ENCODE measurements at regions not wholly inside any gene's neighbourhood (a gene's known extent, or its start where the extent isn't known, plus 50 kb on each side); places are given as distances from the start of the nearest gene placed in this dataset.
"Not testable (repeated sequence)": the region's sequence is repeated elsewhere in the genome, so short reads cannot be mapped to it uniquely, and the experiment has no call there.

DNA sequence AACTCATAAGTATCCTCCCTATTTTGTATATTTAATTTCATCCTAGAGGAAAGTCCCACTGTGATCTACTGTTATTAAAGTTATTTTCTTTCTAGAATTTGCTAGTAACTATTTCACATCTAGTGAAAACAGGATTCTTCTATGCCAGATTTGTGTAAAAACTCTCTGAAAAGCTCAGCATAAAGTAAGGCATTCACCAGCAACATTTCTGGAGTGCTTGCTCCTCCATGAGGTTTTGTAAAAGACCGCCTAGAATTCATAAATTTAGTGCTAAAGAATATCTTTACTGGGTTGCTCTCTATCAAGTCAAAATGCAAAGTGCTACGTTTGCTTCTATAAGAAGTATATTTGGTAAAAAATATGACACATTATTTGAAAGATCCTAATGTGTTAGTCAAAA is 173.5 kb upstream of the IRAK1BP1 start:
- intact Hi-C loops (cut with DNase I): no loop called here
- DNase-seq (no peak), ATAC-seq (no peak)
- Histone ChIP-seq H3K27ac (no peak overlapping the region), H3K9me3 (no peaks in the 10 kb centered on the region), H3K4me3 (no peak overlapping the region), H3K27me3 (no peaks in the 10 kb centered on the region), H3K4me1 (no peaks in the 10 kb centered on the region), H3K36me3 (replicated peaks in 1 of 2; ENCODE audit: insufficient read depth in 1 of 2, low read depth in 2 of 2) (no peaks in the 10 kb centered on the region)
- 47 to 56% methylated on average over 2 of the region's 2 CpGs for WGBS, 2 donors
- TF ChIP-seq CTCF (IDR thresholded peaks at IDR 0.05): no peak
- no peak for TF ChIP-seq POLR2A (IDR thresholded peaks at IDR 0.05)

DNA sequence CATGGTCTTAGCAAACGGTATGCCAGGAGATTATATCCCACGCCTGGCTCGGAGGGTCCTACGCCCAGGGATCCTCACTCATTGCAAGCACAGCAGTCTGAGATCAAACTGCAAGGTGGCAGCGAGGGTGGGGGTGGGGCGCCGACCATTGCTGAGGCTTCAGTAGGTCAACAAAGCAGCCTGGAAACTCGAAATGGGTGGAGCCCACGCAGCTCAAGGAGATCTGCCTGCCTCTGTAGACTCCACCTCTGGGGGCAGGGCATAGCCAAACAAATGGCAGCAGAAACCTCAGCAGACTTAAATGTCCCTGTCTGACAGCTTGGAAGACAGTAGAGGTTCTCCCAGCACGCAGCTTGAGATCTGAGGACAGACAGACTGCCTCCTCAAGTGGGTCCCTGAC is 172.7 kb upstream of the IRAK1BP1 start:
- 59% methylated on average over 10 of the region's 10 CpGs for WGBS, 2 donors
- DNase-seq: not testable (repeated sequence)

DNA sequence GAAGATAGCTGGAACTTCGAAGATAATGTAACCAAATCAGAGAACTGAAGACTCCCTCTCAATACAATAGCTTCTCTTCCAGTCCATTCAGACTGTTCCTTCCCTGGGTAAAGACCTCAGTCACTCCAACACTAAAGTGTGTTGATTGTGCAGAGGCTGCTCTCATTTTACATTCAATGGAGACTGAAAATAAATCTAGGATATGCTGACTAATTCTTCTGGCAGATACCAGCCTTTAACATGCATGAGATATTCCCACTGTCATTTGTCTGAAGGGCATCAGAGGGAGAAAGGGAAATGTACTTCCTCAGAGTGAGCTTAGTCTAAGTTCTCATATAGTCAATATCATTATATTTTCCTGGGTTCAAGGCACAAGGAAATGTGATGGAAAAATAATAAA is 166.4 kb upstream of the IRAK1BP1 start:
- no peak for ATAC-seq
- no peak for TF ChIP-seq CTCF (IDR thresholded peaks at IDR 0.05)
- TF ChIP-seq POLR2A (IDR thresholded peaks at IDR 0.05): no peak
- H3K4me1 ChIP-seq: no peaks in the 10 kb centered on the region
- intact Hi-C loops (cut with DNase I): no loop called here
- no peaks in the 10 kb centered on the region for H3K36me3 ChIP-seq (replicated peaks in 1 of 2; ENCODE audit: insufficient read depth in 1 of 2, low read depth in 2 of 2)
- no peak overlapping the region for H3K27ac ChIP-seq
- H3K27me3 ChIP-seq: no peaks in the 10 kb centered on the region
- WGBS, 2 donors: 61 to 68% methylated on average over 1 of the region's 1 CpG
- no peak overlapping the region for H3K4me3 ChIP-seq
- no peak for DNase-seq
- no peaks in the 10 kb centered on the region for H3K9me3 ChIP-seq

More for the DNA sequence above, 172.7 kb upstream of the IRAK1BP1 start:
- H3K27me3 ChIP-seq; H3K4me3 ChIP-seq; ATAC-seq; H3K36me3 ChIP-seq (replicated peaks in 1 of 2; ENCODE audit: insufficient read depth in 1 of 2, low read depth in 2 of 2); H3K9me3 ChIP-seq; H3K27ac ChIP-seq; H3K4me1 ChIP-seq; intact Hi-C loops (cut with DNase I): not testable (repeated sequence)

GRCh38 chr6:78701407-78701806 is 165.9 kb upstream of the IRAK1BP1 start:
- no peaks in the 10 kb centered on the region for H3K9me3 ChIP-seq
- TF ChIP-seq POLR2A (IDR thresholded peaks at IDR 0.05) (no peak), CTCF (IDR thresholded peaks at IDR 0.05) (no peak)
- 52 to 57% methylated on average over 2 of the region's 2 CpGs for WGBS, 2 donors
- ATAC-seq (no peak), DNase-seq (no peak)
- H3K4me1 ChIP-seq: no peaks in the 10 kb centered on the region
- intact Hi-C loops (cut with DNase I): no loop called here
- no peak overlapping the region for H3K4me3 ChIP-seq
- H3K27me3 ChIP-seq: no peaks in the 10 kb centered on the region
- no peaks in the 10 kb centered on the region for H3K36me3 ChIP-seq (replicated peaks in 1 of 2; ENCODE audit: insufficient read depth in 1 of 2, low read depth in 2 of 2)
- H3K27ac ChIP-seq: no peak overlapping the region

DNA sequence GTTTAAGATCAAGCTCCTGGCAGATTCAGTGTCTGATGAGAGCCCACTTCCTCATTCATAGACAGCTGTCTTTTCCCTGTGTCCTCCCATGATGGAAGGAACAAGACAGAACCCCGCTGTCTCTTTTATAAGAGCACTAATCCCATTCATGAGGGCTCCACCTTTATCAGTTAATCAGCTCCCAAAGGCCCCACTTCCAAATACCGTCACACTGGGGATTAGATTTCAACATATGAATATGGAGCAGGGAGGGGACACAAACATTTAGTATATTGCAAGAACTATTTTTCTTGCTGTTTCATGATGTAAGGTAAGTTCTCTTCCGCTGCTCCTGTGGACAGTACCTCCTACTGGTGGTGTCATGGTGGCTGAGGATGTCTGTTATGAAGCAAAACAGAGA is 158.3 kb upstream of the IRAK1BP1 start:
- 76 to 91% methylated on average over 3 of the region's 3 CpGs for WGBS, 2 donors
- no peak for ATAC-seq

More for the DNA sequence above, 158.3 kb upstream of the IRAK1BP1 start:
- no peak for DNase-seq
- Histone ChIP-seq H3K4me3 (no peak overlapping the region), H3K9me3 (no peaks in the 10 kb centered on the region), H3K4me1 (no peaks in the 10 kb centered on the region), H3K36me3 (replicated peaks in 1 of 2; ENCODE audit: insufficient read depth in 1 of 2, low read depth in 2 of 2) (no peaks in the 10 kb centered on the region), H3K27me3 (no peaks in the 10 kb centered on the region), H3K27ac (no peak overlapping the region)
- TF ChIP-seq POLR2A (IDR thresholded peaks at IDR 0.05) (no peak), CTCF (IDR thresholded peaks at IDR 0.05) (no peak)
- intact Hi-C loops (cut with DNase I): no loop called here
